Naive thymus-derived CD8-positive, alpha-beta T cell (primary cell): ENCODE measurements at regions not wholly inside any gene's neighbourhood (a gene's known extent, or its start where the extent isn't known, plus 50 kb on each side); places are given as distances from the start of the nearest gene placed in this dataset.
"Not testable (repeated sequence)": the region's sequence is repeated elsewhere in the genome, so short reads cannot be mapped to it uniquely, and the experiment has no call there.

ENCODE experiments used
- ATAC-seq, 2 donors: fragments of 150-1000 bp; cut with Tn5 transposase in 1 of 2; sonication (Bioruptor Pico), chemical (Tn5 transposase) in 1 of 2; 1 replicate in 1 of 2; 2 replicates in 1 of 2; pipeline ENCODE4 v1.10.0; 2021; ENCODE audit warnings: mild to moderate bottlenecking in 2 of 2, moderate library complexity in 2 of 2
- POLR2A ChIA-PET: fragments of 350-600 bp; sonication (Branson Sonifier 250); formaldehyde crosslinking; loops from one replicate; lab custom pipeline; 2021; ENCODE audit warnings: antibody characterized with exemption; lab: Charles Lee
- DNase-seq, 10 donors: peaks; one replicate each; pipeline versions ENCODE4 v3.0.0 to v3.0.0-alpha.2; 2020 to 2022
- H3K27ac Mint-ChIP-seq, 10 donors: one replicate each; pipeline ENCODE4 v1.8.0; 2020 to 2022; ENCODE audit warnings: mild to moderate bottlenecking in 10 of 10, mixed read lengths in 10 of 10, moderate library complexity in 4 of 10, inconsistent platforms in 1 of 10
- H3K27me3 Mint-ChIP-seq, 5 donors: one replicate each; pipeline ENCODE4 v1.8.0; 2021 to 2022; ENCODE audit warnings: mixed read lengths in 5 of 5
- H3K36me3 Mint-ChIP-seq, 3 donors: one replicate each; pipeline ENCODE4 v1.8.0; 2020 to 2022; ENCODE audit warnings: mixed read lengths in 3 of 3, mild to moderate bottlenecking in 2 of 3, inconsistent platforms in 1 of 3
- H3K4me1 Mint-ChIP-seq, 4 donors: one replicate each; pipeline ENCODE4 v1.8.0; 2021 to 2022; ENCODE audit warnings: mixed read lengths in 4 of 4
- H3K4me3 Mint-ChIP-seq, 10 donors: one replicate each; pipeline ENCODE4 v1.8.0; 2020 to 2022; ENCODE audit warnings: mild to moderate bottlenecking in 10 of 10, mixed read lengths in 10 of 10, moderate library complexity in 6 of 10, inconsistent platforms in 1 of 10
- H3K9me3 Mint-ChIP-seq, 9 donors: one replicate each; pipeline ENCODE4 v1.8.0; 2020 to 2022; ENCODE audit warnings: mixed read lengths in 9 of 9, mild to moderate bottlenecking in 3 of 9, inconsistent platforms in 1 of 9, moderate library complexity in 1 of 9

GRCh38 chr17:77042476-77043231 lies 98.1 kb upstream of the SEC14L1 start:
- H3K27me3 Mint-ChIP-seq, result peaks cover 0 to 4% (median 3%) of the 10 kb centered on the region in 5 donors
- no peak for ATAC-seq
- no peak for DNase-seq
- no peaks in the 10 kb centered on the region for H3K9me3 Mint-ChIP-seq
- H3K4me3 Mint-ChIP-seq, result no peak overlapping the region
- no peaks in the 10 kb centered on the region for H3K36me3 Mint-ChIP-seq
- POLR2A ChIA-PET, result interaction anchor here (1.1 kb wide), 1 partner anchor 97 kb away, joined by 5 read pairs; no protein-coding TSS in a partner anchor
- H3K4me1 Mint-ChIP-seq, result peaks cover 0 to 2% (median 0%) of the 10 kb centered on the region in 4 donors
- H3K27ac Mint-ChIP-seq, result peak overlapping the region in 1 of 10 donors; percentile 21

DNA sequence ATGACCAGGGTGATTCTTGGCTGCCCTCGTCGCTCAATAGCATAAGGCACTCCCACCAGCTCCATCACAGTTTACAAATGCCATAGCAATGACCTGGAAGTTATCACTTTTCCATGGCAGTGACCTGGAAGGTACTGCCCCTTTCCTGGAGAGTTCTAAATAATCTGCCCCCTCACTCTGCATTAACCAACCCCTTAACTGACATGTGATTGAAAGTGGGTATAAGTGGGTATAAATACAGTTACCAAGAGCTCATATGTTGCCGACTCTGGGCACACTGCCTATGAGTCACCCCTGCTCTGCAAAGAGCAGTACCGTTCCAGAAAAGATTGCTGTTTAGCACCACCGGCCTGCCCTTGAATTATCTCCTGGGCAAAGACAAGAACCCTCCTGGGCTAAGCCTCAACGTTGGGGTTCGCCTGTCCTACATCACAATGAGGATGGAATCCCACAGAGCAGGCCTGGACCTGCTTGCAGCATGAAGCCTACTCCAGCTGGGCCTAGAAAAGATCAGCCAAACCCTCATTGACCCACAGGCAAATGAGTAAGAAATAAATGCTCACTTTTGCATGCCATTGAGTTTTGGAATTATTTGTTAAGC lies 95.2 kb upstream of the SEC14L1 start:
- no peak overlapping the region for H3K27ac Mint-ChIP-seq
- DNase-seq (no peak), ATAC-seq (no peak)
- H3K36me3 Mint-ChIP-seq, result no peaks in the 10 kb centered on the region
- no peaks in the 10 kb centered on the region for H3K27me3 Mint-ChIP-seq
- no peak overlapping the region for H3K4me3 Mint-ChIP-seq
- H3K9me3 Mint-ChIP-seq, result no peaks in the 10 kb centered on the region
- POLR2A ChIA-PET, result no interaction called here
- no peaks in the 10 kb centered on the region for H3K4me1 Mint-ChIP-seq

DNA sequence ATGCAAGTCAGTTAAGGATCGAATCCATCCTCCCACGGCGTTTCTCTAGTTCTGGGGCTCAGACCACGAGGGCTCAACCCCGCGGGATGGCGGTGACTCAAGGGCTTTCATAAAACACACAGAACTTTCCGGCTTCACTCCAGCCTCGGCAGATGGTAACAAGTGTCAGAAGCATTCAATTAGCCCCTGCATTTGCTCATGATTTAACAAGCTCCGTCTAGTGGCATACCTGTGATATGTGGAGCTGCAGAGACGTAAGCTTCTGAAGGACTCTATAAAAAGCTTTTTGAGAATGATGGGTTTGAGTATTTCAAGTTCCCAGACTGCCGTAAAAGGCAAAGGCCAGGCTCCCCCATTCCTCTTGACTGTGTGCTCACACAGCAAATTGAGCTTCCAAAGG lies 91.3 kb upstream of the SEC14L1 start:
- no peak for ATAC-seq
- no peak overlapping the region for H3K4me3 Mint-ChIP-seq
- no peak for DNase-seq
- H3K27ac Mint-ChIP-seq, result no peak overlapping the region
- H3K4me1 Mint-ChIP-seq, result no peaks in the 10 kb centered on the region
- H3K36me3 Mint-ChIP-seq, result no peaks in the 10 kb centered on the region
- POLR2A ChIA-PET, result no interaction called here
- no peaks in the 10 kb centered on the region for H3K9me3 Mint-ChIP-seq
- peaks cover 0 to 11% (median 3%) of the 10 kb centered on the region in 5 donors for H3K27me3 Mint-ChIP-seq

DNA sequence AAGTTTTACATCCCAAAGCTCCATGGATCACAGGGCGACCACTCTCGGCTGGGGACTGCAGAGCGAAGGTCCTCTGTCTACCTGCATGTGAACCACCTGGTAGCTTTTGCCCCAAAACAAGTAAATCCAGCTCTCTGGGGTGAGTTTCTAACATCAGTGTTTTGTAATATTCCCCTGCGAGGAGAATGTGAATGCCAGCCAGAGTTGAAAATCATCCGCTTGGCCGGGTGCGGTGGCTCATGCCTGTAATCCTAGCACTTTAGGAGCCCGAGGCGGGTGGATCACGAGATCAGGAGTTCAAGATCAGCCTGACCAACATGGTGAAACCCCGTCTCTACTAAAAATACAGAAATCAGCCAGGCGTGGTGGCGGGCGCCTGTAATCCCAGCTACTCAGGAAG lies 89.9 kb upstream of the SEC14L1 start:
- not testable (repeated sequence) for H3K9me3 Mint-ChIP-seq, H3K4me1 Mint-ChIP-seq, H3K36me3 Mint-ChIP-seq, H3K4me3 Mint-ChIP-seq, H3K27ac Mint-ChIP-seq, ATAC-seq, DNase-seq
- POLR2A ChIA-PET, result interaction anchor here (0.9 kb wide), 1 partner anchor 182 kb away, joined by 4 read pairs; the partner anchor contains the start of gene MGAT5B
- peaks cover 5 to 19% (median 8%) of the 10 kb centered on the region in 5 donors for H3K27me3 Mint-ChIP-seq

- peaks cover 9 to 26% (median 15%) of the 10 kb centered on the region in 5 donors for H3K27me3 Mint-ChIP-seq
- H3K4me1 Mint-ChIP-seq, result peaks cover 0 to 6% (median 2%) of the 10 kb centered on the region in 4 donors
- H3K4me3 Mint-ChIP-seq, result no peak overlapping the region
- no peaks in the 10 kb centered on the region for H3K36me3 Mint-ChIP-seq
- H3K9me3 Mint-ChIP-seq, result no peaks in the 10 kb centered on the region
- POLR2A ChIA-PET, result no interaction called here
- ATAC-seq (no peak), DNase-seq (no peak)
- H3K27ac Mint-ChIP-seq, result peak overlapping the region in 1 of 10 donors; percentile 57
Measured at GRCh38 chr17:77054936-77055335, 85.8 kb upstream of the SEC14L1 start.

DNA sequence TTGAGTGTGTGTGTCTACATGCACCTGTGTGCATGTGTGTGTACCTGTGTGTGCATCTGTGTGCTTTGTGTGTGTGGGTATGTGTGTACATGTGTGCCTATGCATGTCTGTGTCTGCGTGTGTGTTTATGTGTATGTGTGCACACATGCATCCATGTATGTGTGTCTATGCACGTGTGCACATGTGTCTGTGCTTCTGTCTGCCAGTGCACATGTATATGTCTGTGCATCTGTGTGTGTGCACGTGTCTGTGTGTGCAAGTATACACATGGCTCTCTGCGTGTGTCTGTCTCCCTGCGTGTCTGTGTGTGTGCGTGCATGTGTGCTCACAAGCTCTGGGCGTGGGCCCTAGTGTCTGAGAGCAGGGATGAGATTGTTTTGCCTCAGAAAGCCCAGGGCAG lies 85.3 kb upstream of the SEC14L1 start:
- POLR2A ChIA-PET, result no interaction called here
- H3K36me3 Mint-ChIP-seq, result no peaks in the 10 kb centered on the region
- peaks cover 0 to 6% (median 2%) of the 10 kb centered on the region in 4 donors for H3K4me1 Mint-ChIP-seq
- DNase-seq (no peak), ATAC-seq (no peak)
- peaks cover 9 to 26% (median 15%) of the 10 kb centered on the region in 5 donors for H3K27me3 Mint-ChIP-seq
- no peak overlapping the region for H3K4me3 Mint-ChIP-seq
- peak overlapping the region in 2 of 10 donors; percentile 25 to 57 for H3K27ac Mint-ChIP-seq
- no peaks in the 10 kb centered on the region for H3K9me3 Mint-ChIP-seq

DNA sequence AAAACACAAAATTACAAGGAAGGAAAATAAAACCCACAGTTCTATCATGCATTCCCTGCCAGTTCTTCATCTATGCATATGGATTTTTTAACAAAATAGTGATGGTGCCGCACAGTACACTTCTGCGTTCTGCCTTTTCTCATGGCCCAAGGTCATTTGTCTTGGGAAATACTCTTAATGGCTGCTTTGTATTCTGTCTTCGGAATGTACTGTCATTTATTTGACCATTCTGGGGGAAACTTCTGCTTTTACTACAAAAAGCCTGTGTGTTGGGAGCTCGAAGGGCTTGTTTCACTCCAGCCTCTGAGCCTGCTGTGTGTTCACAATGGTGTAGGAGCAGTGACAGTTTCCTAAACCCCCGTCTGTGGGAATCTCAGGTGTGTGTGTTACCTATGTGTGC lies 82.8 kb upstream of the SEC14L1 start:
- no peak overlapping the region for H3K27ac Mint-ChIP-seq
- H3K4me3 Mint-ChIP-seq, result no peak overlapping the region
- H3K36me3 Mint-ChIP-seq, result no peaks in the 10 kb centered on the region
- no peak for DNase-seq
- POLR2A ChIA-PET, result no interaction called here
- no peak for ATAC-seq
- H3K9me3 Mint-ChIP-seq, result no peaks in the 10 kb centered on the region
- peaks cover 10 to 24% (median 16%) of the 10 kb centered on the region in 5 donors for H3K27me3 Mint-ChIP-seq
- peaks cover 0 to 6% (median 2%) of the 10 kb centered on the region in 4 donors for H3K4me1 Mint-ChIP-seq

- Mint-ChIP-seq H3K27me3 (peaks cover 4 to 8% (median 5%) of the 10 kb centered on the region in 5 donors), H3K36me3 (no peaks in the 10 kb centered on the region), H3K4me3 (no peak overlapping the region), H3K27ac (no peak overlapping the region), H3K4me1 (peaks cover under 1 to 3% (median under 1%) of the 10 kb centered on the region in 4 donors), H3K9me3 (no peaks in the 10 kb centered on the region)
- DNase-seq (no peak), ATAC-seq (no peak)
- POLR2A ChIA-PET, result no interaction called here
Measured at GRCh38 chr17:77061669-77062068, 79.1 kb upstream of the SEC14L1 start.

DNA sequence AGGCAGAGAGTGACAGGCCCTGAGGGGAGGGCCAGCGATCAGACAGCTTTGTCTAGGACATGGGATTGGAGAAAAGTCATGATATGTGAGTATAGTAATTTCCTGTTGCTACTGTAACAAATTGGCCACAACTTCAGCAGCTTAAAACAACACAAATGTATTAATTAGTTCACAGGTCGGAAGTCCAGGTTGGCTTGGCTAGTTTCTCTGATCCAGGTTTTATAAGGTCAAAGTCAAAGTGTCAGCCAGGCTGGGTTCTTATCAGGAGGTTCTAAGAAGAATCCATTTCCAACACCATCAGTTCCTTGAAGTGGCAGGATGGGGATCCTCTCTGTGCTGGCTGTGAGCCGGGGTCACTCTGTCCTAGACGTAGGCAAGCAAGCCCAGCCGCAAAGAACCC lies 76.2 kb upstream of the SEC14L1 start:
- POLR2A ChIA-PET, result no interaction called here
- H3K4me3 Mint-ChIP-seq, result no peak overlapping the region

GRCh38 chr17:77066165-77066564 lies 74.6 kb upstream of the SEC14L1 start:
- Mint-ChIP-seq H3K27ac (no peak overlapping the region), H3K4me1 (peaks cover 2 to 6% (median 2%) of the 10 kb centered on the region in 4 donors), H3K4me3 (no peak overlapping the region), H3K9me3 (no peaks in the 10 kb centered on the region), H3K36me3 (no peaks in the 10 kb centered on the region), H3K27me3 (peaks cover 8 to 20% (median 10%) of the 10 kb centered on the region in 5 donors)
- ATAC-seq (no peak), DNase-seq (no peak)
- POLR2A ChIA-PET, result interaction anchor here (0.9 kb wide), 1 partner anchor 62 kb away, joined by 3 read pairs; no protein-coding TSS in a partner anchor

More for the DNA sequence above, 76.2 kb upstream of the SEC14L1 start:
- ATAC-seq, result no peak
- Mint-ChIP-seq H3K27me3 (peaks cover 8 to 18% (median 12%) of the 10 kb centered on the region in 5 donors), H3K4me1 (peaks cover 2 to 6% (median 2%) of the 10 kb centered on the region in 4 donors), H3K27ac (no peak overlapping the region), H3K9me3 (no peaks in the 10 kb centered on the region), H3K36me3 (no peaks in the 10 kb centered on the region)
- no peak for DNase-seq

GRCh38 chr17:77066726-77067409 lies 73.9 kb upstream of the SEC14L1 start:
- H3K9me3 Mint-ChIP-seq, H3K4me1 Mint-ChIP-seq, H3K27ac Mint-ChIP-seq, H3K36me3 Mint-ChIP-seq: not testable (repeated sequence)
- H3K4me3 Mint-ChIP-seq, result peak overlapping the region in 1 of 10 donors; percentile 24
- POLR2A ChIA-PET, result interaction anchor here (0.9 kb wide), 1 partner anchor 61 kb away, joined by 3 read pairs; no protein-coding TSS in a partner anchor
- ATAC-seq (peak; percentile 69 to 86), DNase-seq (peak; percentile 21 to 80 (median 42))
- H3K27me3 Mint-ChIP-seq, result peaks cover 8 to 27% (median 11%) of the 10 kb centered on the region in 5 donors

DNA sequence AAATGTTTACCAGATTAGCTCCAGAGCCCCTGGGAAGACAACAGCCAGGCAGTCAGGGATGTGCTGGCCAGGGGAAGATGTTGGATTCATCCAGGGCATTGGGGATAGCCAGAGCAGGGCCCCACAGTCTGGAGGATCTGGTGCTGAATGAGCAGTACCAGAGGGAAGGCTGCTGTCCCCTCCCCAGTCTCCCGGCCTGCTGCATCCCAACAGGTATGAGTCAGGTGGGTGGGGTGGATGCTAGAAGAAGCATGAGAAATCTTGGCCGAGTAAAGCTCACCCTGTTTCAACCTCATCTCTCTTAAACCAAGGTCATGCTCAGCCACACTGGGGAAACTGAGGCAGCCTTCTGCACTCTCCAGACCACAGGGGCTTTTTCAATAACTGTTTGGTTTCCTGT lies 71.9 kb upstream of the SEC14L1 start:
- ATAC-seq, result no peak
- H3K27ac Mint-ChIP-seq, result no peak overlapping the region
- no peak overlapping the region for H3K4me3 Mint-ChIP-seq
- H3K36me3 Mint-ChIP-seq, result no peaks in the 10 kb centered on the region
- no peaks in the 10 kb centered on the region for H3K9me3 Mint-ChIP-seq
- DNase-seq, result no peak
- H3K27me3 Mint-ChIP-seq, result peaks cover 12 to 48% (median 29%) of the 10 kb centered on the region in 5 donors
- POLR2A ChIA-PET, result interaction anchor here (0.7 kb wide), 1 partner anchor 446 kb away, joined by 4 read pairs; no protein-coding TSS in a partner anchor
- H3K4me1 Mint-ChIP-seq, result peaks cover 2 to 6% (median 2%) of the 10 kb centered on the region in 4 donors
